Keratinocyte (primary cell): ENCODE measurements at regions not wholly inside any gene's neighbourhood (a gene's known extent, or its start where the extent isn't known, plus 50 kb on each side); places are given as distances from the start of the nearest gene placed in this dataset.

ENCODE experiments used
- DNase-seq: peaks from one replicate; pipeline ENCODE4 v3.0.0-alpha.2; 2011; ENCODE audit warnings: low read depth, missing footprints, low spot score
- FAIRE-seq: peaks from 2 replicates; lab custom pipeline; 2011; peaks lifted over from hg19 to GRCh38; lab: Jason Lieb, UNC
- H2AFZ ChIP-seq: 2 replicates; pipeline ENCODE4 v1.6.0; 2012; ENCODE audit warnings: low read length, control low read depth, inconsistent platforms; ENCODE audit not compliant: control insufficient read depth
- H3K27ac ChIP-seq: 2 replicates; pipeline ENCODE4 v1.5.1; 2011; ENCODE audit warnings: low read length; ENCODE audit not compliant: control insufficient read depth, insufficient read depth
- H3K27me3 ChIP-seq: 3 replicates; pipeline ENCODE4 v1.6.0; 2011; ENCODE audit warnings: low read length; ENCODE audit not compliant: control insufficient read depth, insufficient read depth; ENCODE audit errors: extremely low read depth
- H3K36me3 ChIP-seq, 2 experiments: 2 replicates in 1 of 2; 3 replicates in 1 of 2; pipeline ENCODE4 v1.5.1; 2011; ENCODE audit warnings: low read length in 2 of 2, mild to moderate bottlenecking in 1 of 2; ENCODE audit not compliant: control insufficient read depth in 2 of 2, insufficient read depth in 2 of 2; ENCODE audit errors: extremely low read depth in 1 of 2
- H3K4me1 ChIP-seq: 3 replicates; pipeline ENCODE4 v1.5.1; 2011; ENCODE audit warnings: low read length; ENCODE audit not compliant: control insufficient read depth, insufficient read depth; ENCODE audit errors: extremely low read depth
- H3K4me2 ChIP-seq: 3 replicates; pipeline ENCODE4 v1.6.0; 2011; ENCODE audit warnings: low read depth, low read length; ENCODE audit not compliant: control insufficient read depth, insufficient read depth; ENCODE audit errors: extremely low read depth
- H3K4me3 ChIP-seq, 3 experiments: fragments of 200-600 bp in 1 of 3; sonication (generic) in 1 of 3; 2 replicates in 2 of 3; 3 replicates in 1 of 3; pipeline ENCODE4 v1.5.1; 2011 to 2016; ENCODE audit warnings: low read length in 3 of 3, mild to moderate bottlenecking in 3 of 3, control low read depth in 2 of 3, inconsistent platforms in 1 of 3, low read depth in 1 of 3, mixed read lengths in 1 of 3, mixed run types in 1 of 3, moderate library complexity in 1 of 3; ENCODE audit not compliant: control insufficient read depth in 2 of 3, insufficient read depth in 2 of 3; ENCODE audit errors: extremely low read depth in 1 of 3
- H3K79me2 ChIP-seq: 2 replicates; pipeline ENCODE4 v1.6.0; 2012; ENCODE audit warnings: low read length; ENCODE audit not compliant: control insufficient read depth, insufficient read depth
- H3K9ac ChIP-seq: 3 replicates; pipeline ENCODE4 v1.6.0; 2011; ENCODE audit warnings: low read length; ENCODE audit not compliant: control insufficient read depth, insufficient read depth; ENCODE audit errors: extremely low read depth
- H3K9me1 ChIP-seq: 3 replicates; pipeline ENCODE4 v1.6.0; 2011; ENCODE audit warnings: low read length; ENCODE audit not compliant: control insufficient read depth, insufficient read depth; ENCODE audit errors: extremely low read depth
- H3K9me3 ChIP-seq: 2 replicates; pipeline ENCODE4 v1.5.1; 2012; ENCODE audit warnings: low read depth, low read length; ENCODE audit not compliant: control insufficient read depth
- H4K20me1 ChIP-seq: 3 replicates; pipeline ENCODE4 v1.6.0; 2011; ENCODE audit warnings: low read length; ENCODE audit not compliant: control insufficient read depth, insufficient read depth; ENCODE audit errors: extremely low read depth
- EZH2 ChIP-seq: IDR thresholded peaks from one replicate; pipeline ENCODE4 v1.6.1; 2012; ENCODE audit warnings: inconsistent platforms, mild to moderate bottlenecking, low read length, moderate library complexity
- dilution Hi-C: fragments of 300-500 bp; cut with MboI; formaldehyde crosslinking; loops from one replicate; pipeline ENCODE4 v1.7.0; 2020; ENCODE audit warnings: low sequenced_read_pairs; ENCODE audit not compliant: extremely low pct_ligation_motif_present
- TF ChIP-seq, protein P1 (sequence below), 3 experiments: IDR thresholded peaks in 1 of 3; conservative IDR thresholded peaks in 1 of 3; optimal IDR thresholded peaks in 1 of 3; 2 replicates in 2 of 3; 3 replicates in 1 of 3; pipeline versions ENCODE3 to v1.5.1; 2011; ENCODE audit warnings: low read length in 3 of 3, mild to moderate bottlenecking in 3 of 3, moderate library complexity in 2 of 3, control low read depth in 1 of 3, inconsistent platforms in 1 of 3; ENCODE audit not compliant: insufficient read depth in 2 of 3; ENCODE audit errors: extremely low read depth in 1 of 3

DNA sequence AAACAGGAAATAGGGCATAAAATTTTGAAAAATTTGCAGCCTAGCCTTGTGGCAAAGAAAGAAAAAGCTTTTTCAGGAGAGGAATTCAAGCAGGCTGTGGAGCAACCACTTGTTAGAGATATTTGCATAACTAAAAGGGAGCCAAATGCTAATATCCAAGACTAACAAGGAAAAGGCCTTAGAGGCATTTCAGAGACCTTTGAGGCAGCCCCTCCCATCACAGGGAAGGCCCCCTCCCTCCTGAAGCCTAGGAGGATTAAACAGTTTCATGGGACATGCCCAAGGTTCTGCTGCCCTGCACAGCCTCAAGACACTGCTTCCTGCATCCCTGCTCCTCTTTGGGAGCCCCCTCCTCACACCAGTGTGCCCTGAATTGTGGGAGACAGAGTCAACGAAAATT lies 275.4 kb upstream of the SFRP2 start:
- Histone ChIP-seq H3K4me3 (no peak overlapping the region), H3K4me1 (no peaks in the 10 kb centered on the region), H3K27ac (no peak overlapping the region), H3K9me1 (no peaks in the 10 kb centered on the region), H3K27me3 (no peaks in the 10 kb centered on the region), H3K4me2 (no peak overlapping the region), H3K36me3 (no peaks in the 10 kb centered on the region), H3K79me2 (no peaks in the 10 kb centered on the region), H3K9ac (no peak overlapping the region), H4K20me1 (no peaks in the 10 kb centered on the region), H2AFZ (no peak overlapping the region), H3K9me3 (no peaks in the 10 kb centered on the region)
- no peak for TF ChIP-seq EZH2
- TF ChIP-seq, protein P1, sequence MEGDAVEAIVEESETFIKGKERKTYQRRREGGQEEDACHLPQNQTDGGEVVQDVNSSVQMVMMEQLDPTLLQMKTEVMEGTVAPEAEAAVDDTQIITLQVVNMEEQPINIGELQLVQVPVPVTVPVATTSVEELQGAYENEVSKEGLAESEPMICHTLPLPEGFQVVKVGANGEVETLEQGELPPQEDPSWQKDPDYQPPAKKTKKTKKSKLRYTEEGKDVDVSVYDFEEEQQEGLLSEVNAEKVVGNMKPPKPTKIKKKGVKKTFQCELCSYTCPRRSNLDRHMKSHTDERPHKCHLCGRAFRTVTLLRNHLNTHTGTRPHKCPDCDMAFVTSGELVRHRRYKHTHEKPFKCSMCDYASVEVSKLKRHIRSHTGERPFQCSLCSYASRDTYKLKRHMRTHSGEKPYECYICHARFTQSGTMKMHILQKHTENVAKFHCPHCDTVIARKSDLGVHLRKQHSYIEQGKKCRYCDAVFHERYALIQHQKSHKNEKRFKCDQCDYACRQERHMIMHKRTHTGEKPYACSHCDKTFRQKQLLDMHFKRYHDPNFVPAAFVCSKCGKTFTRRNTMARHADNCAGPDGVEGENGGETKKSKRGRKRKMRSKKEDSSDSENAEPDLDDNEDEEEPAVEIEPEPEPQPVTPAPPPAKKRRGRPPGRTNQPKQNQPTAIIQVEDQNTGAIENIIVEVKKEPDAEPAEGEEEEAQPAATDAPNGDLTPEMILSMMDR (optimal IDR thresholded peaks at IDR 0.05 in 1 of 3, IDR thresholded peaks at IDR 0.05 in 1 of 3, conservative IDR thresholded peaks at IDR 0.05 in 1 of 3; ENCODE audit: extremely low read depth in 1 of 3, insufficient read depth in 2 of 3, low read length in 3 of 3): no peak
- FAIRE-seq (no peak), DNase-seq (no peak)
- dilution Hi-C loops: no loop called here

DNA sequence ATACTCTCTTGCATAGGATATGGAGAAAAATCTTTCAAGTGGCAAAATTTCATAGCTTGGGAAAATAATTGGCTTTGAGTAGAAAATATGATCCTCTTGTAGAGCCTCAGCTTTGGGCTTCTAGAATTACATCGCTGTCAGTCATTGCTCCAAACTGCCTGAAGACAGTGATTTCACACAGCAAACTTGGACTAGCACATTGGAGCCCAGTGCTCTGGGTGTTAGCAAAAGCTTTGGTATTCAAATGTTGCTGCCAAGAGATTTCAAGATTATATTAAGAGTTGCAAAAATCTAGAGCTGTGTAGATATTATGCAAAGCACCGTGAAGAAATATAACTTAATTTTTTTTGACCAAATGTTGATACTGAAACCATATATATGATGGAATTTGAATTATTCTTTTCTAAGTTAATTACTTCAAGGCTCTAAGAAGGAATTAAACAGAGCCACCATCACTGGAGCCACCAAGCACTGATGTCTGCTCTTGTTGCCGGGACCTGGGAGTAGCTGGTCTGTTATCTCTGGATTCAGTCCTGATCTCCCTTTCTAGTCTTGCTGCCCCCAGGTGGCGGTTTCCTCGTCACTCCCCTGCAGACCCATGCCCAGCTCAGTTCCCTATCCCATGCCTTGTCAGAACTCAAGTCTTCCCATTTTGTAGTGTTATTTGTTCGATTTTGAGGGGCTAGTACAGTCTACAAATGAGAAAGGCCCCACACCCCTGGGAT lies 260.7 kb upstream of the SFRP2 start:
- H3K9ac ChIP-seq: no peak overlapping the region
- H3K4me3 ChIP-seq: no peak overlapping the region
- TF ChIP-seq, protein P1 (optimal IDR thresholded peaks at IDR 0.05 in 1 of 3, IDR thresholded peaks at IDR 0.05 in 1 of 3, conservative IDR thresholded peaks at IDR 0.05 in 1 of 3; ENCODE audit: extremely low read depth in 1 of 3, insufficient read depth in 2 of 3, low read length in 3 of 3): peak in 1 of 3 experiments; percentile 25
- no peak for TF ChIP-seq EZH2
- no peak overlapping the region for H3K4me2 ChIP-seq
- no peaks in the 10 kb centered on the region for H3K36me3 ChIP-seq
- H3K27me3 ChIP-seq: no peaks in the 10 kb centered on the region
- dilution Hi-C loops: no loop called here
- no peaks in the 10 kb centered on the region for H3K9me3 ChIP-seq
- H2AFZ ChIP-seq: no peak overlapping the region
- no peak overlapping the region for H3K27ac ChIP-seq
- H3K79me2 ChIP-seq: no peaks in the 10 kb centered on the region
- FAIRE-seq (no peak), DNase-seq (no peak)
- no peaks in the 10 kb centered on the region for H3K4me1 ChIP-seq
- H3K9me1 ChIP-seq: no peaks in the 10 kb centered on the region
- no peaks in the 10 kb centered on the region for H4K20me1 ChIP-seq
